HG03039 (cell line): ENCODE measurements at regions not wholly inside any gene's neighbourhood (a gene's known extent, or its start where the extent isn't known, plus 50 kb on each side); places are given as distances from the start of the nearest gene placed in this dataset.

Experiments used
- ATAC-seq: cut with Tn5 transposase; IDR thresholded peaks from one replicate; pipeline ENCODE4 v1.9.1; 2021; ENCODE audit warnings: mild to moderate bottlenecking, moderate library complexity; ENCODE audit not compliant: unreplicated experiment

- ATAC-seq, result no peak
These were observed 239.5 kb upstream of the SALL3 start for GRCh38 chr18:78739882-78740677.

DNA sequence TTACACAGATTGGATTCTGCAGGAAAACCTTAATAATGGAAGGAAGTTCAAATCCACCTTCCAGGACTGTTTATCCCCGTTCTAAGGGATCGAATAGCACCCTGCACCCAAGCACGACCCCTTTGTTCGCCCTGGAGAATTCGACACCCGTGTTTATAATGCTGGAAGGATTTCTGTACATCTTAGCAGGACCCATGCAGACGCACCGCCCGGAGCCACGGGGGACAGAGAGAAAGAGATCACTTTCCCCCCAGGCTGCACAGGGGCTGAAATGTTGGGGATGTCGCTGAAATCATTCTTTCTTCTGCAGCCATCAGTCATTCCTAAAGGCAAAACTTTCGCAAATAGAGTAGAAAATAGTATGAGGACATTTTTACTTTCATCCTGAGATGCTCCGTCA is 238.7 kb upstream of the SALL3 start:
- ATAC-seq, result no peak

- no peak for ATAC-seq
These were observed 238.0 kb upstream of the SALL3 start for GRCh38 chr18:78741381-78742217.

DNA sequence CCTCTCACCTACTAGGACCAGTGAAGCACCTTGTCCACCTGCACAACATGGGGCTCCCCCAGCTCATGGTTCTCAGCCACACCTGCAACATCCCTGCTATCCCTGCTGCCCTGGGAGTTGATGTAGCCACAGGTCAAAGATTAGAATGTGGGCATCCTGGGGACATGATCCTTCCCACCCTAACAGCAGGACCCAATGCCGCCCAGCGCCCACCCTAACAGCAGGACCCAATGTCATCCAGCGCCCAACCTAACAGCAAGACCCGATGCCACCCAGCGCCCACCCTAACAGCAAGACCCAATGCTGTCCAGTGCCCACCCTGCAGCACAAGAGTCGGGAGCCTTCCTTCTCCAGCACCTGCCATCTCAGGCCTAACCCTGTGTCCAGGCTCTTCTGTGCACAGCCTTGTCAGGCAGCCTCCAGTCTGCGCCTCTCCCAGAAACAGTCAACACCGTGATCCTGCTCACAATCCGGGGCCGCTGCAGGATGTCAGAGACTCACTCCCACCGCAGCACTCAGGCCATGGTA is 237.3 kb upstream of the SALL3 start:
- ATAC-seq, result no peak

- no peak for ATAC-seq
These were observed 236.5 kb upstream of the SALL3 start for GRCh38 chr18:78743078-78743477.

GRCh38 chr18:78751664-78752063 is 228.0 kb upstream of the SALL3 start:
- ATAC-seq, result no peak

DNA sequence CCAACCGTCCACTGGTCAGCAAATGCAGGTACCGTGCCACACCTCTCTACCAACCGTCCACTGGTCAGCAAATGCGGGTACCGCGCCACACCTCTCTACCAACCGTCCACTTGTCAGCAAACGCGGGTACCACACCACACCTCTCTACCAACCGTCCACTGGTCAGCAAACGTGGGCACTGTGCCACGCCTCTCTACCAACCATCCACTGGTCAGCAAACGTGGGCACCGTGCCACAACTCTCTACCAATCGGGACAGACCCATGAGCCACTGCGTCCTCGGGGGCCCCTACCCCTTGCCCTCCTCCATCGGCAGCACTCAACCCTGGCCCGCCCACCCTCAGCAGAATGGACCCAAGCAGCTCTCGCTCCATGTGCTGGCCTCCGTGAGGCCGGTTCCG is 226.4 kb upstream of the SALL3 start:
- no peak for ATAC-seq

- no peak for ATAC-seq
These were observed 225.1 kb upstream of the SALL3 start for GRCh38 chr18:78754311-78755043.

- ATAC-seq, result no peak
These were observed 222.6 kb upstream of the SALL3 start for GRCh38 chr18:78757014-78757413.

- no peak for ATAC-seq
These were observed 221.1 kb upstream of the SALL3 start for GRCh38 chr18:78758496-78758895.

DNA sequence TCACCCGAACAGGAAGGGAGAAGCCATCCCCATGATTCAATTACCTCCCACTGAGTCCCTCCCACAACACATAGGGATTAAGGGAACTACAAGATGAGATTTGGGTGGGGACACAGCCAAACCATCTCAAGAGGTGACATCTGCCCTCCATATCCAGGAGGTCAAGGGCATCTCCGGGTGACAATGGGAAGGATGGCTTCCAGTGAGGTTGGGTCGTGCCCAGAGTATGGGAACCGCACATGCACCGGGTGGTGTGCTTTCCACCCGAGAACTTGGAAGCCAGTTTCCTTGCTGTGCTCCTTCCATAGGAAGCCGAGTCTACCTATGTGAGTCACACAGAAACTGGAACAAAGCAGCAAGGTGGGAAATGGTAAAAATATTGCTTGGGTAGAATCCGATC is 216.9 kb upstream of the SALL3 start:
- no peak for ATAC-seq

DNA sequence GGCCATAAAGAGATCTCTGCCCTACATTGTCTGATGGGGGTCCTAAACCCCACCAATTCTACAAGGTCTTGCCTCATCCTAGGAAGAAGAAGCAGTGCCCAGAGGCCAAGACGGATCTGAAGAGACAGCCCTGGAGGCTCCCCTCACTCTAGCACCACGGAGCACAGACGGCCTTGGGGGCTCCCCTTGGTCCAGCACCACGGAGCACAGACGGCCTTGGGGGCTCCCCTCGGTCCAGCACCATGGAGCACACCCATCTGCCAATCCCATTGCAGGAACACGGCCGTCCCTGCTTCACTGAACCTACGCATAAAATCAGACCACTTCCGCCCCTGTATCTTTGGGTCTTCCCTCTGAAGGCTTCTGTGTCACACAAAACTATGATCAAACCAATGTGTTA is 215.1 kb upstream of the SALL3 start:
- ATAC-seq, result no peak

DNA sequence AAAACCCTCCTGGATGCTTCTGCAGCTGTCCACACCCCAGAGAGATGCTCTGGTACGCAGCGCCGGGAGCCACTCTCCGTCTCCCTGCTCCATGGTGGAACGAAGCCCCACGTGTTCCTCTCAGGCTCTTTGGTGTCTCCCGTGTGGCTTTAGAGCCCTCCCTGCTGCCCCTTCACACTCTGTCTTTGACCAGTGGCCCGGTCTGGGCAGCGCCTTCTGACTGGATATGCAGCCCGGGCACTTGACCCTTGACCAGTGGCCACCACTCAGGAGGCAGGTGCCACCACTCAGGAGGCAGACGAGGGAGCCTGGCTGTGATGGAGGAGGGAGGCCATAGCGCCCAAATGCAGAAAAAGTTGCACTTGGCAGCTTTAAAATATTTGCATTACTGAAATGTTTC is 214.5 kb upstream of the SALL3 start:
- ATAC-seq, result no peak

DNA sequence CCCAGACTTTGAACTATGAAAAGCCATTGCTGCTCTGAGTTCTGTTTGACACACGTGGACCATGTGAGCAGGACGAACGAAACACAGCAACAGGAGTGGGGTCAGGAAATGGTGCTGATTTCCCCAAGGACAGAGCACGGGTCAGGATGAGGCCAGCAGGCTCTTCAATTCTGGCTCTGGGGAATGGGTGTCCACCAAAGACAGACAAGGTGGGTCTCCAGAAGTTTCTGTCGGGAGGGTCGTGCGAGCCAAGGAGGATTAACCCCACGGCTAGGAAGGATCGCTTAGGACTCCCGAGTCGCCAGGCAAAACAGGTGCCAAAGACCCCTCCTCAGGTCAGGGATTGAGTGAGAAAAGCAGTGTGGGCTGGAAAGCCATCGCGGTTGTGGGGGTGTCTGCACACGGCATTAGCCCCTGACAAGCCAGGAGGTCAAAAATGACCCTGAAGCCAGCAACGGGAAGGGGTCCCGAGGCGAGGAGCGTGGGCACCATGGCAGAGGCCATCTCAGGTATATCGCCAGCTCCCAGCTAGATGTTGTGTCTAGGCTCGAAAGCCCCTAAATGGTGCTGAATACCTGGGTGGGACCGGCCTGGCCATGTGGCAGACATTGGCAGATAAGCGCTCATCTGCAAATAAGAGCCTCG is 213.9 kb upstream of the SALL3 start:
- no peak for ATAC-seq

DNA sequence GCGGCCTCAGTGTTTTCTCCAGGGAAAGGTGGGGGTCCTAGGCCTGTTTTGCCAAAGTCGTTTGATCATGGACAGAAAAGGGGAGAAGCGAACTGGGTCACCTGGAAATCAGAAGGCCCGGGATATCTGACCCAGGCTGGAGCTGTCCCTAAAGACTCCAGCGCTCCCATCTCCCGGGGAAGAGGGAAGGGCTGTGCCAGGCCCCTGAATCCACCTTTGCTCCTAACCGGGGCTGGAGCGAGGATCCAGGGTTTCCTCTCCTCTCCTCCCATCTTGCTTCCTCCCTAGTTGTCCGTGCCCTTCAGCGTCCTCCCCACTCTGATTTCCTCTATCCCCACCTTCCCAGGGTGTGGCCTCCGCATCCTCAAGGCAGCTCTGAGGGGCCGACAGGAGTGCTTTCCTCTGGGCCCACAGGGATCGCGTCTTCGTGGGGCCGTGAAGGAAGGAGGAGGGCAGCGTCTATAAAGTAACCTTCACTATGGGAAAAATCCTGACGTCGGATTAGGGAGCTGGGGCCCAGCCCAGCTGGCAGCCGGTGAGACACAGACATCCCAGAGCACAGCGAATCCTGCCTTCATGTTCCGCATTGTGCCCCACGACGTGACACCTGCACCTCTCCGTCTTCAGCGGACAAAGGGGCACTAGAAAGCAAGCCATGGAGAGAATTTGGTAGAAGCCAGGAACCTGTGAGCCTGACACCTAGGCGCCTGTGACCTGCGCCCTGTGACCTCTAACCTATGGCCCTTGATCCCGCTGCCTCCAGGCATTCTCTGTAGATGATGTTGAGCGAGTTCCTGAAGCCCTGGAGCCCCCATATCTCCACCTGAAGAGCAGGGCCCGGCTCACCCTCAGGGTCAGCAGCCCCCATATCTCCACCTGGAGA is 212.7 kb upstream of the SALL3 start:
- ATAC-seq, result no peak

DNA sequence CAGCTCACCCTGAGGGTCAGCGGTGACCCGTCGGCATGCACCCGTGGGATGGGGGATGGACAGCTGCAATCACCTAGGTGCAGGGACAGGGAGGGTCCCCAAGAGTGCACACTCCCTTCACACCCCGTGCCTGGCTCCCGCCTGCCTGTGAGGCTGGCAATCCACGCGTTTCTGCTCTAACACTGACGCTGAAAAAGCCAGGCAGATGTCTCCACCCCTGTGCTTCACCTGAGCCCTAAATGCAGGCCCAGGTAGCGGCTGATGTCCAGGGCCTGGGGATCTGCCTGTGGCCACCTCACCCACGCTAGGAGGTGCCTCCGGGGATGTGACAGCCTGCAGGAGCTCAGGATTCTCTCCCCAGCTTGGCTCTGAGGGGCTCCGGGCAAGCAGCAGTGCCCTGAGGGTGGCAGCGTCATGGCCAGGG is 212.0 kb upstream of the SALL3 start:
- no peak for ATAC-seq

- ATAC-seq, result no peak
These were observed 211.4 kb upstream of the SALL3 start for GRCh38 chr18:78768221-78768620.

GRCh38 chr18:78768656-78769501 is 210.7 kb upstream of the SALL3 start:
- ATAC-seq, result no peak
